ENCODE measurements at regions not wholly inside any gene's neighbourhood (a gene's known extent, or its start where the extent isn't known, plus 50 kb on each side); places are given as distances from the start of the nearest gene placed in this dataset.

GRCh38 chr6:11426571-11426970 lies 111.0 kb upstream of the TMEM170B start:
- no peak for TF ChIP-seq EZH2 (optimal IDR thresholded peaks at IDR 0.05; ENCODE audit: low read depth, low read length)
- TF ChIP-seq CTCF (IDR thresholded peaks at IDR 0.05; ENCODE audit: low read length): no peak
- no peak for TF ChIP-seq EZH2phosphoT487 (IDR thresholded peaks at IDR 0.05; ENCODE audit: low read length)
